ENCODE measurements at regions not wholly inside any gene's neighbourhood (a gene's known extent, or its start where the extent isn't known, plus 50 kb on each side); places are given as distances from the start of the nearest gene placed in this dataset.

DNA sequence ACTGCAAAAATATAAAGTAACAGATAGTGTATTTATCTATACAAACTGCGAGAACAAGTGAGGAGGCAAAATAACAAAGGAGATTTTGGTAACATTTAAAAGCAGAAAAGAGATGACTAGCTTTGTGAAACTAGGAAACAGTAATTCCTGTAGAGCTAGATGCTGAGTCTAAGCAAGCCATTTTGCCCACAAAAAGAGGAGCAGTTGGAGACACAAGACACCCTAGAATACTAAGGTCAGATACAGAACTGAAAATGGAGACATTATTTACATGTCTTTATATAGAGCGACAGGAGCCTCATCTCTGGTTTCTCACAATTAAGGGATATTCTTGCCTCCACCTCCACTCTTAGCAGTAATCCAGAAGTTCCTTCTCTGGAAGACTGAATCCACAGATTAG lies 732.4 kb upstream of the GBE1 start:
- DNase-seq (ENCODE audit: low spot score), result no peak
- no peak for TF ChIP-seq CTCF (conservative IDR thresholded peaks at IDR 0.05; ENCODE audit: low read depth)
- ChIA-PET CTCF (no interaction called here), POLR2A (ENCODE audit: low non-redundant PET) (no interaction called here)
- H3K27ac ChIP-seq, result no peak overlapping the region

- H3K27ac ChIP-seq, result no peak overlapping the region
- POLR2A ChIA-PET (ENCODE audit: low non-redundant PET), result no interaction called here
- DNase-seq (ENCODE audit: low spot score), result no peak
- no peak for TF ChIP-seq CTCF (conservative IDR thresholded peaks at IDR 0.05; ENCODE audit: low read depth)
- CTCF ChIA-PET, result no interaction called here
Observed at GRCh38 chr3:82475306-82475705, 713.9 kb upstream of the GBE1 start.

DNA sequence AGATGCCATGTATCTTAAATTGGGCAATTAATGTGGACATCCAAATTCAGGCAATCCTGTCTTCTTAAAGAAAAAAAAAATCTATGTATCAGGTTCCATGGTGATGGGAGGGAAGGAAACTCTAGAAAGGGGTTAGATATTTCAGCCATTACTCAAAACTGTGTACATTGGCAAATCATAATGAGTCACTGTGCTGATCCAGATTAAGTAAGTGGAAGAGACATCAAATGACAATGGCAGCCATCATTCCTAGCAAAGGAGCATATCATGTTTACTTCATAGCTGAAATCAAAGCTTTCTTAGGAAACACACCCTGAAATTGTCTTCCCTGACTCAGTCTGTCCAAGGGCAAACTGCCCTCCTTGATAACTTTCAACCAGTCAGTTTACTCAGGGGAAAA lies 713.3 kb upstream of the GBE1 start:
- peak; percentile 27 for DNase-seq (ENCODE audit: low spot score)
- POLR2A ChIA-PET (ENCODE audit: low non-redundant PET), result no interaction called here
- CTCF ChIA-PET, result no interaction called here
- TF ChIP-seq CTCF (conservative IDR thresholded peaks at IDR 0.05; ENCODE audit: low read depth), result no peak
- H3K27ac ChIP-seq, result no peak overlapping the region

DNA sequence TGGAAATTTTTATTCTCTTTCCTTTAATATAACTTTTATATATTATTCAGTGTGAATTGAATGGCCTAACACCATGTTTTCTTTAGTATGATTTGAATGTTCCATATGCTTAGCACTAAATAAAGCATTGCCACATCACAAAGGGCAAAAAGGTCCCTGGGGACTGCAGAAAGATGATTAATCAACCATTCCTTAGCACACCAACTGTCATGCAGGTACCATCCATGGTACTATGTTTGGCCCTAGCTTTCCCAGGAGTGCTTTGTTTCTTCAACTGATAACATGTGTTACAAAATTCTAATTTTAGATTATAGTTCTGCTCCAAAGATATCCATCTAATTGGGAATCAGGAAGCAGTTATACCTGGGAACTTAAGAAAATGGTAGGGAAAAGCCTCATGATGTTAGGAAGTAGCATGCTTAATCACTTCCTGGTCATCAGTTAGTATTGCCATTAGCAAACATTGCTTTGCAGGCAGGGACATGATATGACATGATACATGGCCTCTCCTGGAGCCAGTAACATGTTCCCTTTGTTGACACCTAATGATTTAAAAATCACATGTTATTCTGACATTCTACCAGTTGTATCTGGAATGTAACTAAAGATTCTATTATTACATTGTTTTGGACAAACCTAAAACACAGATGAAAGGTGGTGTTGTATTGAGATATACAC lies 712.6 kb upstream of the GBE1 start:
- POLR2A ChIA-PET (ENCODE audit: low non-redundant PET), result no interaction called here
- CTCF ChIA-PET, result no interaction called here
- DNase-seq (ENCODE audit: low spot score), result no peak

DNA sequence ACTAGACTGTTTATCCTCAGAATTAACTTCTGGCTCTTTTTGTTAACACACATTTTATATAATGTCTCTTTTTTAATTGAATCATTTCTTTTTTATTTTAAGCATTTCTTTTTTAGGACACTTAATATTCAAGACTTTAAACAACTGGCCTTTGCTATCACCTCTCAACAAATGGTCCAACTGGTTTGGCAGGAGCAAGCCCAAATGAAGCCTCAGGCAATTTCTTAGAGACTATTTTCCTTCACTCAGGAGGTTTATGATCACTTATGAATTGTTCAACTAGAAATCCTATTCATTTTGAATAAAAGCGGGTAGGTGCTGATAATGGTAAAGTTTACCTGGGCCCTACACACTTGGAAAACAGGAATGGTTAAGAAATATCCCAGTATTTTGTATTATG lies 705.6 kb upstream of the GBE1 start:
- no peak overlapping the region for H3K27ac ChIP-seq
- ChIA-PET CTCF (no interaction called here), POLR2A (ENCODE audit: low non-redundant PET) (no interaction called here)
- no peak for TF ChIP-seq CTCF (conservative IDR thresholded peaks at IDR 0.05; ENCODE audit: low read depth)
- no peak for DNase-seq (ENCODE audit: low spot score)

More for the DNA sequence above, 712.6 kb upstream of the GBE1 start:
- no peak for TF ChIP-seq CTCF (conservative IDR thresholded peaks at IDR 0.05; ENCODE audit: low read depth)
- H3K27ac ChIP-seq, result no peak overlapping the region

DNA sequence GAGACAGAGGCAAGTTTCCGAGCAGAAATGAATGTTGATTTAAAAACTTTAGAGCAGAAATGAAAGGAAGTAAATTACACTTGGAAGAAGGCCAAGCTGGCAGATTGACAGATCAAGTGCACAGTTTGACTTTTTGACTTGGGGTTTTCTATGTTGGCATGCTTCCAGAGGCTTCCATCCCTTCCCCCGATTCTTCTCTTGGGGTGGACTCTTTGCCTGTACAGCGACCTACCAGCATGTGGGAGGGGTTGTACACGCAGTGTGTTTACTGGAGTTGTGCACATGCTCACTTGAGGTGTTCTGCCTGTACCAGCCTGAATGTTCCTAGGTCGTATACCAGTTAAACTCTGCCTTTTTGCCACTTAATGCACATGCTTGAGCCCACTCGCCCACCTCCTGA lies 701.5 kb upstream of the GBE1 start:
- DNase-seq (ENCODE audit: low spot score), result no peak
- no peak for TF ChIP-seq CTCF (conservative IDR thresholded peaks at IDR 0.05; ENCODE audit: low read depth)
- POLR2A ChIA-PET (ENCODE audit: low non-redundant PET), result no interaction called here
- H3K27ac ChIP-seq, result no peak overlapping the region
- CTCF ChIA-PET, result no interaction called here

All from RWPE1 (cell line).